ENCODE measurements at regions not wholly inside any gene's neighbourhood (a gene's known extent, or its start where the extent isn't known, plus 50 kb on each side); places are given as distances from the start of the nearest gene placed in this dataset.

- CTCF ChIA-PET, result no interaction called here
- POLR2A ChIA-PET, result no interaction called here
- TF ChIP-seq ZNF132 (tag by site-specific recombination; IDR thresholded peaks at IDR 0.05; ENCODE audit: borderline replicate concordance) (no peak), ZNF19 (tag by site-specific recombination; IDR thresholded peaks at IDR 0.05; ENCODE audit: low read depth) (no peak), MEIS1 (CRISPR knock-in tag; IDR thresholded peaks at IDR 0.05; ENCODE audit: borderline replicate concordance) (no peak), ZNF626 (tag by site-specific recombination; IDR thresholded peaks at IDR 0.05) (no peak), ZNF324 (tag by site-specific recombination; IDR thresholded peaks at IDR 0.05) (no peak), ZNF777 (tag by site-specific recombination; IDR thresholded peaks at IDR 0.05; ENCODE audit: borderline replicate concordance) (no peak), ZNF433 (tag by site-specific recombination; IDR thresholded peaks at IDR 0.05; ENCODE audit: low read depth) (no peak), ZNF501 (tag by site-specific recombination; IDR thresholded peaks at IDR 0.05) (no peak), HOXD13 (CRISPR knock-in tag; IDR thresholded peaks at IDR 0.05; ENCODE audit: borderline replicate concordance) (no peak), ZNF701 (tag by site-specific recombination; IDR thresholded peaks at IDR 0.05) (no peak), KLF1 (tag by site-specific recombination; IDR thresholded peaks at IDR 0.05) (no peak), ZNF571 (tag by site-specific recombination; IDR thresholded peaks at IDR 0.05) (no peak), ZNF585B (tag by site-specific recombination; IDR thresholded peaks at IDR 0.05) (no peak), TSHZ1 (tag by site-specific recombination; IDR thresholded peaks at IDR 0.05; ENCODE audit: borderline replicate concordance) (no peak), ZNF658 (tag by site-specific recombination; IDR thresholded peaks at IDR 0.05) (no peak)
- TF ChIP-seq, protein P1, sequence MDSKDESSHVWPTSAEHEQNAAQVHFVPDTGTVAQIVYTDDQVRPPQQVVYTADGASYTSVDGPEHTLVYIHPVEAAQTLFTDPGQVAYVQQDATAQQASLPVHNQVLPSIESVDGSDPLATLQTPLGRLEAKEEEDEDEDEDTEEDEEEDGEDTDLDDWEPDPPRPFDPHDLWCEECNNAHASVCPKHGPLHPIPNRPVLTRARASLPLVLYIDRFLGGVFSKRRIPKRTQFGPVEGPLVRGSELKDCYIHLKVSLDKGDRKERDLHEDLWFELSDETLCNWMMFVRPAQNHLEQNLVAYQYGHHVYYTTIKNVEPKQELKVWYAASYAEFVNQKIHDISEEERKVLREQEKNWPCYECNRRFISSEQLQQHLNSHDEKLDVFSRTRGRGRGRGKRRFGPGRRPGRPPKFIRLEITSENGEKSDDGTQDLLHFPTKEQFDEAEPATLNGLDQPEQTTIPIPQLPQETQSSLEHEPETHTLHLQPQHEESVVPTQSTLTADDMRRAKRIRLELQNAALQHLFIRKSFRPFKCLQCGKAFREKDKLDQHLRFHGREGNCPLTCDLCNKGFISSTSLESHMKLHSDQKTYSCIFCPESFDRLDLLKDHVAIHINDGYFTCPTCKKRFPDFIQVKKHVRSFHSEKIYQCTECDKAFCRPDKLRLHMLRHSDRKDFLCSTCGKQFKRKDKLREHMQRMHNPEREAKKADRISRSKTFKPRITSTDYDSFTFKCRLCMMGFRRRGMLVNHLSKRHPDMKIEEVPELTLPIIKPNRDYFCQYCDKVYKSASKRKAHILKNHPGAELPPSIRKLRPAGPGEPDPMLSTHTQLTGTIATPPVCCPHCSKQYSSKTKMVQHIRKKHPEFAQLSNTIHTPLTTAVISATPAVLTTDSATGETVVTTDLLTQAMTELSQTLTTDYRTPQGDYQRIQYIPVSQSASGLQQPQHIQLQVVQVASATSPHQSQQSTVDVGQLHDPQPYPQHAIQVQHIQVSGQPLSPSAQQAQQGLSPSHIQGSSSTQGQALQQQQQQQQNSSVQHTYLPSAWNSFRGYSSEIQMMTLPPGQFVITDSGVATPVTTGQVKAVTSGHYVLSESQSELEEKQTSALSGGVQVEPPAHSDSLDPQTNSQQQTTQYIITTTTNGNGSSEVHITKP (tag by site-specific recombination; IDR thresholded peaks at IDR 0.05), result no peak
- TF ChIP-seq, protein P2, sequence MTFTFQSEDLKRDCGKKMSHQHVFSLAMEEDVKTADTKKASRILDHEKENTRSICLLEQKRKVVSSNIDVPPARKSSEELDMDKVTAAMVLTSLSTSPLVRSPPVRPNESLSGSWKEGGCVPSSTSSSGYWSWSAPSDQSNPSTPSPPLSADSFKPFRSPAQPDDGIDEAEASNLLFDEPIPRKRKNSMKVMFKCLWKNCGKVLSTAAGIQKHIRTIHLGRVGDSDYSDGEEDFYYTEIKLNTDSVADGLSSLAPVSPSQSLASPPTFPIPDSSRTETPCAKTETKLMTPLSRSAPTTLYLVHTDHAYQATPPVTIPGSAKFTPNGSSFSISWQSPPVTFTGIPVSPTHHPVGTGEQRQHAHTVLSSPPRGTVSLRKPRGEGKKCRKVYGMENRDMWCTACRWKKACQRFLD (tag by site-specific recombination; IDR thresholded peaks at IDR 0.05), result no peak
- H3K27ac ChIP-seq (ENCODE audit: extremely low read depth, low read depth, low read length), result no peak overlapping the region
- H3K4me1 ChIP-seq (ENCODE audit: control insufficient read depth, insufficient read depth, low read length), result no peaks in the 10 kb centered on the region
- H3K4me3 ChIP-seq (ENCODE audit: low read depth, low read length), result no peak overlapping the region
- H3K36me3 ChIP-seq (ENCODE audit: control insufficient read depth in 2 of 2, insufficient read depth in 1 of 2, low read length in 2 of 2), result no peaks in the 10 kb centered on the region
- H3K9me3 ChIP-seq (ENCODE audit: control insufficient read depth, insufficient read depth, low read depth, low read length), result no peaks in the 10 kb centered on the region
These were observed 1006.6 kb upstream of the POU3F3 start for GRCh38 chr2:103847276-103847675.

- Histone ChIP-seq H3K36me3 (ENCODE audit: control insufficient read depth in 2 of 2, insufficient read depth in 1 of 2, low read length in 2 of 2) (no peaks in the 10 kb centered on the region), H3K4me3 (ENCODE audit: low read depth, low read length) (no peak overlapping the region), H3K27ac (ENCODE audit: extremely low read depth, low read depth, low read length) (no peak overlapping the region), H3K4me1 (ENCODE audit: control insufficient read depth, insufficient read depth, low read length) (no peaks in the 10 kb centered on the region), H3K9me3 (ENCODE audit: control insufficient read depth, insufficient read depth, low read depth, low read length) (no peaks in the 10 kb centered on the region)
- CTCF ChIA-PET, result no interaction called here
- POLR2A ChIA-PET, result no interaction called here
- no peak for TF ChIP-seq GLIS1 (tag by site-specific recombination; IDR thresholded peaks at IDR 0.05)
- TF ChIP-seq ZNF660 (tag by site-specific recombination; IDR thresholded peaks at IDR 0.05), result no peak
- TF ChIP-seq ZNF792 (tag by site-specific recombination; IDR thresholded peaks at IDR 0.05), result no peak
- TF ChIP-seq ZNF585B (tag by site-specific recombination; IDR thresholded peaks at IDR 0.05), result no peak
- no peak for TF ChIP-seq TSHZ1 (tag by site-specific recombination; IDR thresholded peaks at IDR 0.05; ENCODE audit: borderline replicate concordance)
- no peak for TF ChIP-seq ZNF596 (tag by site-specific recombination; IDR thresholded peaks at IDR 0.05)
- no peak for TF ChIP-seq BCL11B (tag by site-specific recombination; IDR thresholded peaks at IDR 0.05; ENCODE audit: low read depth)
- no peak for TF ChIP-seq ZNF24 (tag by site-specific recombination; IDR thresholded peaks at IDR 0.05)
- TF ChIP-seq ZSCAN16 (tag by site-specific recombination; IDR thresholded peaks at IDR 0.05), result no peak
- TF ChIP-seq ZNF701 (tag by site-specific recombination; IDR thresholded peaks at IDR 0.05), result no peak
These were observed 994.7 kb upstream of the POU3F3 start for GRCh38 chr2:103859238-103859637.
